HG02642 (cell line): ENCODE measurements at regions not wholly inside any gene's neighbourhood (a gene's known extent, or its start where the extent isn't known, plus 50 kb on each side); places are given as distances from the start of the nearest gene placed in this dataset.

Source experiments
- ATAC-seq: cut with Tn5 transposase; IDR thresholded peaks from one replicate; pipeline ENCODE4 v1.9.1; 2021; ENCODE audit warnings: mild to moderate bottlenecking; ENCODE audit not compliant: unreplicated experiment, poor library complexity

DNA sequence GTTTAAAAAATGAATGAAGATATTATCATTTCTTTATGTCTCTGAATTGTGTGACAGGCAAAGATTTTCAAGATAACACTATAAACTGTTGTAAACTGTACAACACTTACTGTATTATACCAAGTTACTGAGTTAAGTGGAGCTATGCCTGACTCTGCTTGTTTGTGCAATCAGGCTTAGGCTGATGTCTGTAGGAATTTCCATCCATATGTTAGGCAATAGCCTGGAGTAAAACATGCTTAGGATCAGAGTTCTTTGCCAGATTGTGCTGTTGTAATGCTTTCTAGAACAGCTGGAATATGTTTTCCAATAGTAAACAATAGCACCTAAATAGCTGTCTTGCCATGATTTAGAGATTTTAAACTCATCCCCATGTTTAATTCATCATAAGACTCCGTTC, 1496.7 kb downstream of the CDH11 start:
- ATAC-seq = no peak

DNA sequence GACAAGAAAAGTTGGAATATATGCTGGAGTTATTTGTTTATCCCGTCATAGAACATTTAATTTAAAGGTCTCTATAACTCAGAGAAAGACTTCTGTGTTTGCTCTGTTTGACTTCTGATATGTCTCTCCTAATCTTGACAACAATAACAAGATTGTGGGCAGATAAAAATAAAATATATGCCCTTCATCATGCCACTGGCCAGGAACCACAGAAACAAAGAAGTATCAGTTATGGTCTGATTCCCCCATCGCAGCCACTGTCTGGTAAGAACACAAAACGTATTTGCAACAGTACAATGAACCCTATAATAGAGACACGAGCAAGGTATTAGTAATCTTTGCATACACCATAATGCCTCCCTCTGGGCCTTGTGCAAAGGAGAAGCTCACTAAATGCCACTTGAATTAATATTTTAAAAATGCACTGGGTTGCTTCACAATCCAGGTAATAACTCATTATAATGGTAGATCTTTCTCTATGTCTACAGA, 1498.3 kb downstream of the CDH11 start:
- ATAC-seq = no peak

- ATAC-seq = no peak
Observed at GRCh38 chr16:63618896-63619485, 1502.9 kb downstream of the CDH11 start.

DNA sequence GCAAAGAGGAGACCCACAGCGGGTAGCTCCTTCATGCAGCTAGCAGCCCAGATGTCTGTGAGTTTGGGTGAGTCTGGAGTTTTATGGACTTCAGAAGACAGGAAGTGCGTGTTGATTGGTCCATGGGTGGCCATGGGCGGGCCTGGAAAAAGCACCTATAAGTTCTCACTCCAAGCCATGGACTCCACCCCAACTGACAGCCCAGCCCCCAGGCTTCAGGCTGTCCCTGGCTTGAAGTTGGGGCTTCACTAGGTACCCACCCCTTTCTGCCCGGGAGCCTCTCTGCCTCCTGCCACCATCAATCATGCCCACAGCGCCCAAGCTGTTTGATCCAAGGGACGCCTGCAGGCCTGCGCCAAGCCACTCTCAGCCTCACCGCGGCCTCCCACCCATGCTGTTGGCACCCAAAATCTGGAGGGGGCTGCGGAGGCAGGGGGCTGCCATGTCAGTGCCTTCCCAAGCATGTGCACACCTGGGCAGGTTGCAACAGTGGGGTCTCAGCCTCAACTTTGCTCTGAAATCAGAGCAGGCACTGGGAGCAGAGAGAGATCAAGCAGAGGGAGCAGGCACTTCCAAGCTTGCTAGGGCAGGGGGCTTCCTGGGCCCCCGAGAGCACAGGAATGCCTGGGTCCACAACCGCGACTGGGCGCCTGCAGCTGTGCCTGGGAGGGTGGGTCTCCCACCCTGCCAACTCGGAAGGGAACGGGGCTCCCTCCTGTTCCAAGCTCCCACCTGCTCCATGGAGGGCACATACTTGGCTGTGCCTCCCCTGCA, 1503.7 kb downstream of the CDH11 start:
- no peak for ATAC-seq

GRCh38 chr16:63617047-63617989, 1504.5 kb downstream of the CDH11 start:
- ATAC-seq = no peak

DNA sequence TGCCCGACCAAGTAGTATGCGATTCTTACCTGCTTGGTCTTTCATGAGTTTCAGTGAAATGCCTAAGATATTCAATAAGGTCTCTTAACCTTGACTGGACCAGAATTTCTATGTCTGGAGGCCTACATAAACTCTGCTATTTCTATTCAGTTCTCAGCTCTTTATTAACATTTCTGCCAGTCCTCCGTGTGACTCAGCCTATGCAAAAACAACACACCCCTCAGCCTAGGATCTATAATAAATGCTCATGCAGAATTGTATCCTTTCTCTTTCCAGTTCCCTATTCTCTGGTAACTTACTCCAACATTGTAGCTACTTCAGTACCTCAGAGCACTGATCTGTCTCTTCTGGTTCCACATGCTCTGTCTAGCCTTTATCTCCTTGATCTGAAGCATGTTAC, 1507.4 kb downstream of the CDH11 start:
- no peak for ATAC-seq

- no peak for ATAC-seq
Observed at GRCh38 chr16:63613701-63614100, 1508.2 kb downstream of the CDH11 start.

GRCh38 chr16:63612462-63613227, 1509.2 kb downstream of the CDH11 start:
- no peak for ATAC-seq

- no peak for ATAC-seq
Observed at GRCh38 chr16:63606778-63607177, 1515.1 kb downstream of the CDH11 start.

DNA sequence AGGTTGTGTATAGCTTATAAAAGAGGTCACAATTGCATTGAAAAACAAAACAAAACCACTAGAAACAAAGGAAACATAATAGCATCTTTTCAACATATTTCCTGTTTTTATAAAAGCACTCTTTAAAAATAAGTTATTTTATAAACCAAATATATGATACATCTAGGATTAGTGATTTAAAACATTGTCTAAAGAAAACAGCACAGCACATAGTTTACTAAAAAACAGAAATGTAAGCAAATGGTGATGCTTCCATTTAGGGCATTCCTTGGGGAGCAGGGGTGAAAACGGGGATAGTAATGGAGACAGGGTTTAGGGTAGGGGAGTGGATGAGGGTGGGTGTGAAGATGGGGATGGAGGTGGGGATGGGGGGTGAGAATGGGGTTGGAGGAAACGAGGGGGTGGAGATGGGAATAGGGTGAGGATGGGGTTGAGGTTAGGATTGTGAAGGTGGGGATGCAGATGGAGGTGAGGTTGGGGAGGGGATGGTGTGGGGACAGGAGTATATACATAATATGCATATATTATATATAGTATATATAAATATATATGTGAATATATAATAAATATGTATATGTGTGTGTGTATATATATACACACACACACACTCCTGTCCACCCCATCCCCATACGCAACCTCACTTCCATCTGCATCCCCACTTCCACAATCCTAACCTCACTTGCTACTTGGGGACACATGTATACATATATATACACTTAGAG, 1519.5 kb downstream of the CDH11 start:
- ATAC-seq = no peak

DNA sequence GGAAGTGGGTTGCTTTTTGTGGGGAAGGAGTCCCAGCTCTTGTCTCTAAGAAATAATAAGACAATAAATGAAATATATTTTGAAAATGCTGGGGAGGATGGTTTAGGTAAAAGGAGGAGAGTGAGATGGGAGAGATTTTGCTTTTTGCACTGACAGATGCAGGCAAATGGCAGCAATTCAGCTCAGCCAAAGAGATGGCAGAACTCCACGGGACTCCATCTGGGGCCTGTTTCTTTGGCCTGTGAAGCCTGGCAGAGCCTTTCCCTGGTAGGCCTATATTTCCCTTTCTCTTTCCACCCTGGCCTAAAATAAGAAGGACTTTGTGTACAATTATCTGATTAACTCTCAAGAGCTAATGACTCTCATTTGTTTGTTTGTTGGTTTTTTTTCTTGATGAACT, 1525.1 kb downstream of the CDH11 start:
- ATAC-seq = no peak

- ATAC-seq = no peak
Observed at GRCh38 chr16:63592852-63593251, 1529.0 kb downstream of the CDH11 start.

GRCh38 chr16:63581570-63581969, 1540.3 kb downstream of the CDH11 start:
- no peak for ATAC-seq

GRCh38 chr16:63578791-63579190, 1542.6 kb upstream of the CDH8 start:
- no peak for ATAC-seq

DNA sequence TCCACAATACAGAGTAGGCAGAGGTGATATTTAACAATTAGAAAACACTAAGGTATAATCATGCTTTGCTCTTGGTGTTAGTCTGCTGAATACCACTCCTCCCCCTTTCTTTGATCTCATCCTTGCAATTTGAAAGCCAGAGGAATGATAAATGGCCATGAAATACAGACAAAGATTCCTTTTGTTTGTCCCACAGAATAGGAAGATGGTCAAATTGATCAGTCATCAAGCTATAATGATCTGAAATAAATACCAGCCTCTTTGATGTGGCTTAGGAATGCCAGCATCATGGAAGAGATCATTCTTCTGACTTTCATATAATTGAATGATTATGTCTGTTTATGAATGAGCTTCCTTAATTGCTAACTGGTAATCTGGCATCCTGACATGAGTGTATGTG, 1541.7 kb upstream of the CDH8 start:
- no peak for ATAC-seq

DNA sequence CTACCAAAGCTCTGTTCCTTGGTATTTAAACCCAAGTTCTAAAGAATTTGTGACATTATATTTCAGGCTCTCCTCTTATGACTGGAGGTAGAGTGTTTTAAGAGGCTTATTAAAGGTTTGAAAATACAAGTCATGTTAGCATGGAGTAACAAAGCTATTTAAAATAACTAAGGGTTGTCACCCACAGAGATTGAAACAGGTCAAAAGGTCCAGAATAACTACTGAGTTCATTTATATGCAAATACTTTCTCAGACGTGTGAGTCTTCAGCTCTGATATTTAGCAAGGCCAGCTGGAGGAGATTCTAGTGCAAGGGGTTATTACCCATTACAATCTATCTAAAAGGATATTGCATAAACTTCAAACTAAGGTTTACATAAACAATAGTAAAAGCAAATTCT, 1538.8 kb upstream of the CDH8 start:
- ATAC-seq = no peak

DNA sequence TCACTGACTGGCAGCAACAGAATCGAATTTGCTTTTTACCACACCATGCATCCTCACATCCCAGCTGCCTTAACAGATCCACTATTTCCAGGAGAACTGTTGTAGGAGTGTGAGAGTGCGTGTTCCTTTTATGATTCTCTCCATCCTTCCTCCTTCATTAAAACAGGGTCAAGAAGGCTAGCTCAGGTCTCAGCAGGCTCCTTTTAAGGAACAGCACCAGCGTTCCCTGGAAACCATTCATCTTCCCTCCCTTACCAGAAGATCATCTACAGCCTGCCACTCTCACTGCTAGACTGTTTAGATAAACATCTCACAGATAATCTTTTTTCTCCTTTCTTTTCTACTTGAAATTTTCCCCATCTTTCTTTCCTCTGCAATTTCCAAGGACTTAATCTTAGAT, 1531.9 kb upstream of the CDH8 start:
- ATAC-seq = no peak

GRCh38 chr16:63563819-63564505, 1527.7 kb upstream of the CDH8 start:
- no peak for ATAC-seq

GRCh38 chr16:63553980-63554379, 1517.7 kb upstream of the CDH8 start:
- no peak for ATAC-seq
